ENCODE measurements at regions not wholly inside any gene's neighbourhood (a gene's known extent, or its start where the extent isn't known, plus 50 kb on each side); places are given as distances from the start of the nearest gene placed in this dataset.

GRCh38 chr1:177847843-177848242 is 122.0 kb downstream of the SEC16B start:
- DNase-seq (ENCODE audit: low read depth) = peak; percentile 80

GRCh38 chr1:177838907-177839485 is 130.9 kb downstream of the SEC16B start:
- no peak for DNase-seq (ENCODE audit: low read depth)

GRCh38 chr1:177833631-177834030 is 136.2 kb downstream of the SEC16B start:
- no peak for DNase-seq (ENCODE audit: low read depth)

GRCh38 chr1:177830531-177831135 is 139.2 kb downstream of the SEC16B start:
- no peak for DNase-seq (ENCODE audit: low read depth)

- DNase-seq (ENCODE audit: low read depth) = no peak
Observed at GRCh38 chr1:177825276-177825901, 144.5 kb downstream of the SEC16B start.

GRCh38 chr1:177824508-177824982 is 145.3 kb downstream of the SEC16B start:
- DNase-seq (ENCODE audit: low read depth) = no peak

- no peak for DNase-seq (ENCODE audit: low read depth)
Observed at GRCh38 chr1:177820213-177820612, 149.6 kb downstream of the SEC16B start.

- no peak for DNase-seq (ENCODE audit: low read depth)
Observed at GRCh38 chr1:177817937-177818875, 151.7 kb downstream of the SEC16B start.

- no peak for DNase-seq (ENCODE audit: low read depth)
Observed at GRCh38 chr1:177812650-177813049, 157.2 kb downstream of the SEC16B start.

GRCh38 chr1:177812144-177812543 is 157.7 kb downstream of the SEC16B start:
- no peak for DNase-seq (ENCODE audit: low read depth)

- DNase-seq (ENCODE audit: low read depth) = no peak
Observed at GRCh38 chr1:177811429-177811828, 158.4 kb downstream of the SEC16B start.

GRCh38 chr1:177809819-177810218 is 160.0 kb downstream of the SEC16B start:
- no peak for DNase-seq (ENCODE audit: low read depth)

- DNase-seq (ENCODE audit: low read depth) = no peak
Observed at GRCh38 chr1:177802304-177802703, 167.6 kb downstream of the SEC16B start.

- DNase-seq (ENCODE audit: low read depth) = no peak
Observed at GRCh38 chr1:177801790-177802189, 168.1 kb downstream of the SEC16B start.

- DNase-seq (ENCODE audit: low read depth) = peak; percentile 32
Observed at GRCh38 chr1:177800400-177801088, 169.3 kb downstream of the SEC16B start.

GRCh38 chr1:177799746-177800145 is 170.1 kb downstream of the SEC16B start:
- no peak for DNase-seq (ENCODE audit: low read depth)

- no peak for DNase-seq (ENCODE audit: low read depth)
Observed at GRCh38 chr1:177798614-177799013, 171.2 kb downstream of the SEC16B start.

- DNase-seq (ENCODE audit: low read depth) = no peak
Observed at GRCh38 chr1:177796561-177796960, 173.3 kb downstream of the SEC16B start.

GRCh38 chr1:177794376-177794991 is 175.4 kb downstream of the SEC16B start:
- DNase-seq (ENCODE audit: low read depth) = no peak

GRCh38 chr1:177793900-177794299 is 176.0 kb downstream of the SEC16B start:
- DNase-seq (ENCODE audit: low read depth) = no peak

GRCh38 chr1:177790566-177790965 is 179.3 kb downstream of the SEC16B start:
- DNase-seq (ENCODE audit: low read depth) = no peak

Measured in ELR (cell line).